HG02943 (cell line): ENCODE measurements at regions not wholly inside any gene's neighbourhood (a gene's known extent, or its start where the extent isn't known, plus 50 kb on each side); places are given as distances from the start of the nearest gene placed in this dataset.
"Not testable (repeated sequence)": the region's sequence is repeated elsewhere in the genome, so short reads cannot be mapped to it uniquely, and the experiment has no call there.

Experiments
- ATAC-seq: cut with Tn5 transposase; IDR thresholded peaks from one replicate; pipeline ENCODE4 v1.9.1; 2021; ENCODE audit warnings: mild to moderate bottlenecking, low read depth, moderate library complexity; ENCODE audit not compliant: unreplicated experiment

DNA sequence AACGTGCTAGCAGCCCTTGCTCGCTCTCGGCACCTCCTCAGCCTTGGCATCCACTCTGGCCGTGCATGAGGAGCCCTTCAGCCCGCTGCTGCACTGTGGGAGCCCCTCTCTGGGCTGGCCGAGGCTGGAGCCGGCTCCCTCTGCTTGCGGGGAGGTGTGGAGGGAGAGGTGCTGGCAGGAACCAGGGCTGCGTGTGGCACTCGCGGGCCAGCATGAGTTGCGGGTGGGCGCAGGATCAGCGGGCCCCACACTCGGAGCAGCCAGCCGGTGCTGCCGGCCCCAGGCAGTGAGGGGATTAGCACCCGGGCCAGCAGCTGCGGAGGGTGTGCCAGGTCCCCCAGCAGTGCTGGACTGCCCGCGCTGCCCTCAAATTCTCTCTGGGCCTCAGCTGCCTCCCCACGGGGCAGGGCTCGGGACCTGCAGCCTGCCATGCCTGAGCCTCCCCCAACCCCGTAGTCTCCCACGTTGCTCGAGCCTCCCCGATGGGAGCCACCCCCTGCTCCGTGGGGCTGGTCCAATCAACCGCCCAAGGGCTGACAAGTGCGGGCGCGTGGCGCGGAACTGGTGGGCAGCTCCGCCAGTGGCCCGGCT lies 1743.4 kb upstream of the CELF4 start:
- not testable (repeated sequence) for ATAC-seq

DNA sequence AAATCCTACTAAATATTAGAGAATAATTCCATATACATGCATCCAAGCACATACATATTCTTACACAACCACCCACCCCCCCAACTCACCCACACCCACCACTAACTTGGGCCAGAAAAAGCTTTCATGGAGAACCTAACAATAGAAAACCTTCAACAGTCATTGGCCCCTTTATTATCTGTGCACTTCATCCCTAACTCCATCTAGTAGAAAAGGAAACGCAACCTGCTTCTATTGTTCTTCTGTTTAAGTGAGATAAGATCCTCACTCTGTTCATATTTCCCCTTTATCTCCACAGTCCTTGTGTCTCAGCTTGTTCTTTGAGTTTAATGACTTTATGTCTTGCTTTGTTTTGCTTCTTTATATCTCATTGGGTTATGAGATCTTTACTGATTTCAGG lies 1740.2 kb upstream of the CELF4 start:
- no peak for ATAC-seq

DNA sequence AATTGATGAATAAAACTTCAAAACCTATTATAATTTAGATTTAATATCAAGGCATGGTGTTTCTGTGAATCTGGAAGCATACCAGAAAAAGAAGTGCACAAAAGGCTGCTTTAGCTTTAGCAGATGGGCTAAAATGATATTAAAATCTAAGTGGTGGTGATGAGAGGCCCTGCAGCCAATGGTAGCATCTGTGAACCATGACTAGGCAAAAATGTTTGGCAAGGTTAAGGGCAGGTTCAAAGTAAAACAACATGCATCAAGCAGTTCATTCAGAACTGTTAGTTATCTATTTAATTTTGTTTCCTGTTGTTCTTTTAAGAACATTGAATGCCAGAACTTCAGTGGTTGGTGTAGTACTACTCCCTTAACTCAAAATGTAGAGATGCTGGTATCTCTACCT lies 1736.9 kb upstream of the CELF4 start:
- ATAC-seq: no peak

DNA sequence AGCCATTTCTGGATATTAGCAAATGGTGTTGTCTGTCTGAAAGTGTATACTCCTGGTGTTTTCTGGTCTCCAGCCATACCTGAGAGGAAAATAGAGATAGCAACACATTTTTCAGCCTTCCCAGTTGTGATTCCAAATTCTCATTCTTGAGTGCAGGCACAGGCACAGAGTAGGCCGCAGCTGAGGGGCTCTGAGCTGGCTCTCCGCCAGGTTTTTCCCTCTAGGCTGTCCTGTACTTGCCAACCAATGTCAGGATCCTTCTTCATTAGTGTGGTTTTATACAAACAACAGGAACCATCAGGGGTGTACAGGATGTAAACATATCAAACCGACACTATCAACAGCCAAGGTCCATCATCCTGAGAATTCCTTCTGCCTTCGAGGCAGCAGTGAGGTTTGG lies 1733.6 kb upstream of the CELF4 start:
- no peak for ATAC-seq

DNA sequence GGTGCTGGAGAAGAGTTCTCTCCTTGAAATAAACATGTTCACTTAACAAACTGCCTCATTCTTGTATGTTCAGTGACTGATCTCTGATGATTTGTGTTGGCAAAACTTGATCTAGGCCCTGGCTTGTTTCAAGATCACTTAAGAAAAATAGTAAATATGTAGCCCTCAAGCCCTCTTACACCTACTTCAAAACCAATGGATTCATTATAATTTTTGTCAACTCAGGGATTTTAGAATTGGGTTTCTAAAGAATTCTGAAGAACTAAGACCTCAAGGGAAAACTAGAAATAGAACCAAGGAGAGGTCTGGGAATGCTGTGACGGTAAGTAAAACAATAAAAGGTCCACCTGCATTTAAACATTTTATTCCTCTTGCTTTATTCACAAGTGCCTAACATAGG lies 1731.6 kb upstream of the CELF4 start:
- ATAC-seq: no peak

DNA sequence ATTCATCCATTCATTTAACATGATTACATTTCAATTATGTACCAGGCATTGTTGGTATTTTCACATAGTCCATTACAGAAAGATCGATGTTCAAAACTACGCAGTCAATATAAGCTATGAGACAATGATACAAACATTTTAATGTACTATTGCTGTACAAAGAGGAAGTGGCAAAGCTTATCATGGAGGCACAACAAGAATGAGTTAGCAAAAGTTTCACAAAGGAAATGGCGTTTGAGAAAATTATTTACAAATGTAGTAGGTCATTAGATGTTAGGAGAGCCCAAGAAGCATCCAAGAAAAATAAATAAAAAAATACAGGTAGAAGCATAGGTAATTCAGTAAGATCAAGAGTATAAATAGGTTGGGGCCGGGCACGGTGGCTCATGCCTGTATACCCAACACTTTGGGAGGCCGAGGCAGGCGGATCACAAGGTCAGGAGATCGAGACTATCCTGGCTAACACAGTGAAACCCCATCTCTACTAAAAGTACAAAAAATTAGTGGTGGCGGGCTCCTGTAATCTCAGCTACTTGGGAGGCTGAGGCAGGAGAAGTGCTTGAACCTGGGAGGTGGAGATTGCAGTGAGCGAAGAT lies 1730.8 kb upstream of the CELF4 start:
- no peak for ATAC-seq

DNA sequence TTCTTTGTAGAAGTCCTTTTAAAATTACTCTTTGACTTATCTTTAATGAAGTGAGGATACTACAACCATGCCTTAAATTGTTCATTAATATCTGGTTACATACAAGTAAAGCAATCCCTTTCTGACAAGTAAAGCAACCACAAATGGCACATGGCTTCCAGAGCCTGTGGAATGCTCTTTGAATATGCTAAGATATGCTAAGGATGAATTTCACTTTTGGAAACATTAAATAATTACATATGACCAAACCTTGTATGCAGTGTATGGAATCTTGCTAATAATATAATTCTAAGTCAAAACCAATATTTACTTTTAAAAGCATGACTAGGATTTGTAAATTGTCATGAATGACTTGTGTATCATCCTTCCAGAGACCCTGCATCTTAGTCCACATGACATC lies 1711.2 kb upstream of the CELF4 start:
- ATAC-seq: no peak

DNA sequence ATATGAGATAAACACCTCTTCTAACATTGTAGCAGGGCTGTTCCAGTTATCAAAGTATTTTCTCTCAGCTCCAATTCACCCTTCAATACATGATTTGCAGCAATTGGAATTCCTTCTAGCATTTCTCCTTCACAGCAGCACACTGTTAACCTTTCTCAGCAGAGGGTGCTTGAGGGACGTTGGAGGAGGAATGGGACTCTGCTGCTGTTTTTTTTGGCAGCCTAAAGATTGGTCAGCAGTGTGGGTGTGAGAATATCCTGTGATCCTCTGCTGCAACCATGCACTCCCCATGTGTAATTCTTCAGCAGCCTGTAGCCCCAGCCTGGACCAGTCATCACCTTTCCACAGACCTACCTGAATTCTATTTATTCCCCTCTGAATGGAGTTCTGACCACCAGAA lies 1708.9 kb upstream of the CELF4 start:
- ATAC-seq: no peak

DNA sequence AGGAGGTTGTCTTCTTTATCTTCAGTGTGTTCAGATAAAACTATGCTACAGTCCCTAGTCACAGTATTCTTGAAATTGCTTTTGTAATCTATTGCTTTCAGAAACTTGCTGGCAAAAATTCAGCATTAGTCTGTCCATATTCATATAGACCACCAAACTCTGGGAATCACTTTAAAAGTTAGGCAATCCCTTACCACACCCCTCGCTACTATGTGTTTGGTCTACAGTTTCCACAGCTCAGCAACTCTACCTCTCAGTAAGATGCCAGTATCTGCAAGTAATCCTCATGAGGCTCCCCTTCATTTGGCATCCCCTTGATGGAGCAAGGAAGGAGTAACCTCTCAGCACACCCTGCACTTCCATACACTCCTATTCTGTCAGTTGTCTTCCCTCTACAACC lies 1706.6 kb upstream of the CELF4 start:
- ATAC-seq: no peak

DNA sequence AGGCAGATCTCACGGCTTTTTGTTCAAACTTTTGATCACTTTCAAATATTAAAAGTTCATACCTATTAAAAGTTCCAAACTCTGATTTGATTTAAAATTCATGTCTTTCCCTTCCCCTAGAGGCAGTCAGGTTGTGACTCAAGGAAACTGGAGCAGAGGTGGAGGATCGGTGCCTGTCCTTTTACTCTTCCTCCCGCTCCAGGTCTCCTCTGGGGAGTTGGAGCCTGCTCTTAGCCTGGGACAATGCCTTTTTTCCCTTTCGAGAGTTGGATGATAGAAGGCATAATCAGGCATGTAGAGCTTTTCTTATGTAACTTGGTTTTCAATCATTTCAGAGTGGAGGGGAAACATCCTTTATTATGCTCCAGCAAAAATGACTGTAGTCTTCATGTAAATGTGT lies 1706.1 kb upstream of the CELF4 start:
- ATAC-seq: no peak

DNA sequence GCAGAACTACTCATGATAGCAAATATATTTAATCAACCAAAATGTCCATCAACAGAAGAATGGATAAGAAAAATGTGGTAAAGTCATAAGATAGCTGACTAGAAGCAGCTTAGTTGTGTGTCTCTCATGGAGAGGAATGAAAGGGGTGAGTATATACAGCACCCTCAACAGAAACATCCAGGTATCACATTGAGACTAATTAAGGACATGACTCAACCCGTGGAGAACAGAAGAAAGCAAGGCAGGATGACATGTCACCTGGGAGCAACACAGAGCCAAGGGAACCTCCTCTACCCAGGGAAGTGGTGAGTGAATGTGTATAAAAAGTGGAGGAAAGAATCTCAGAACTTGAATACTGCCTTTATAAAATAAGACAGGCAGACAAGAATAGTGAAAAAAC lies 1695.0 kb upstream of the CELF4 start:
- no peak for ATAC-seq

DNA sequence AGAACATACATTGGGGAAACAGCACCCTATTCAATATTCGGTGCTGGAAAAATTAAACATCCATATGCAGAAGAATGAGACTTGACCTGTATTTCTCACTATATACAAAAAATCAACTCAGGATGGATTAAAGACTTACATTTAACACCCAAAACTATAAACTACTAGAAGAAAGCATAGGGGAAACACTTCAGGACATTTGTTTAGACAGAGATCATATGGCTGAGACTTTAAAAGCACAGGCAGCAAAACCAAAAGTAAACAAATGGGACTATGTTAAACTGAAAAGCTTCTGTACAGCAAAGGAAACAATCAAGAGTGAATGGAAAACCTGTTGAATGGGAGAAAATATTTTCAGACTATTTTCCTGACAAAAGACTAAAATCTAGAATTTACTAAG lies 1694.1 kb upstream of the CELF4 start:
- no peak for ATAC-seq

DNA sequence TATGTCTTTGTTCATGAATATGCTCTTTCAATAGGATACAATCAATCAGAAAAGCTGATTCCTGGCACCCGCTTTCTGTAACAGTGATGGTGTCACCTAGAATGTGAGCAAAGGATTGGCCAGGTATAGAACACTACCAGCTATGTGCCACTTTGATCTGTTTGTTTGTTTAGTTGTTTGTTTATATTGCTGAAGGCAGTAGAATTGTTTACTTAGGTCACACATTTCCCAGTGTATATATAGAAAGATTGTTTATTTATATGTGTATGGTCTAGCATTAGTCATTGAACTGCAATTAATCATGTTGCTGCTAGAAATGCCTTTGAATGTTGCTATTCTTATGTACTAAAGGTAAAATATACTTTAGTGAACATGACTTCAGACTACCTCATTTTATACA lies 1678.6 kb upstream of the CELF4 start:
- no peak for ATAC-seq

DNA sequence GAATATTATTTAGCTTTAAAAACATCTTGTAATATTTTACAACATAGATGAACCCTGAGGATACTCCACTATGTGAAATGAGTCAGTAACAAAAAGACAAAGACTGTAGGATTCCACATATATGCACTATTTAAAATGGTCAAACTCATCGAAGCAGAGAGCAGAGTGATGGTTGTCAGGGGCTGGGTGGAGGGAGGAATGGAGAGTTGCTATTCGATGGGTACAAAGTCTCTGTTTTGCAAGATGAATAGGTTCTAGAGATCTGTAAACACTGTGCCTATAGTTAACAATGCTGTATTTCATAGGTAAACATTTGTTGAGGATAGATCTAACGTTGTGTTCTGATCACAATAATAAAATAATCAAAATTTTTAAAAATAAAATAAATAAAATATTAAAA lies 1675.9 kb upstream of the CELF4 start:
- ATAC-seq: no peak

DNA sequence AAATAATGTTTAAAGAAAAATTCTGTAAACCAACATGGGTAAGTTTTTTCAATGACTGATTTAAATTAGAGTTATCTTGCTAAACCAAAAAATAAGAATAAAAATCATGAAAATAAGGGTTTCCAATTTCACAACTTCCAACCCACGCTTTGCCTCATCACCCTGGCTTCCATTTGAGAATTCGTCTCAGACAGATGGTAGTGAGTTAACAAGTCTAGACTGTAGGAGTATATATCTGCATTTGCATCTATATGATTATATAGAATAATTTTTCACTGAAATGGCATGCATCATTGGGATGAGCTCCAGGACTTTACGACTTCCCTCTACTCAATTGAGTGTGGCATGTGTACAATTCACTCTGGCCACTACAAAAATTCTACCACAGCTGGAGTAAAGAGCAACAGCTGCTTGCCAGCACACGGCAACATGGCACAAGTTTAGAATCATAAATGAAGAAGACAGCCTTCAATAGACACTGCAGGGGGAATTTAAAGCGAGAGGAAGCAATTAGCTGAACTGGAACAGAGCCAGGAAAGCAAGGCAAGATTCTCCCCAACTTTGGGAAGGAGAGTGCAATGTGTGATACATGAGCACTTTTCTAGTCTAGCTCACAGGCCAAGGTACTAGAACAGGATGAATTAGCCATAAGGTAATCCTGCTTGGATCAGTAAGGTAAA lies 1673.5 kb upstream of the CELF4 start:
- no peak for ATAC-seq

DNA sequence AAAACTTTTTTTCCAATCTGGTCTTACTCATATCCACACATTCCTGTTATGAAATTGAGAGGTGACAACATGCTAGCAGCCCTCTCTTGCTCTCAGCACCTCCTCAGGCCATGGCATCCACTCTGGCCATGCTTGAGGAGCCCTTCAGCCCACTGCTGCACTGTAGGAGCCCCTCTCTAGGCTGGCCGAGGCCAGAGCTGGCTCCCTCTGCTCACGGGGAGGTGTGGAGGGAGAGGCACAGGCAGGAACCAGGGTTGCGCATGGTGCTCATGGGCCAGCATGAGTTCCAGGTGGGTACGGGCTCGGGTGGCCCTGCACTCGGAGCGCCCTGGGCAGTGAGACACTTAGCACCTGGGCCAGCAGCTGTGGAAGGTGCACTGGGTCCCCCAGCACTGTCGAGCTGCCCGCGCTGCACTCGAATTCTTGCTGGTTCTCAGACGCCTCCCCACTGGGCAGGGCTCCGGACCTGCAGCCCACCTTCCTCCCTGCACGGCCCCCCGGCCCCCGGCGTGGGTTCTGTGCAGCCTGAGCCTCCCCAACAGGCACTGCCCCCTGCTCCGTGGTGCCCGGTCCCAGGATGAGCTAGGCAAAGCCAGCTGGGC lies 1669.6 kb upstream of the CELF4 start:
- no peak for ATAC-seq

DNA sequence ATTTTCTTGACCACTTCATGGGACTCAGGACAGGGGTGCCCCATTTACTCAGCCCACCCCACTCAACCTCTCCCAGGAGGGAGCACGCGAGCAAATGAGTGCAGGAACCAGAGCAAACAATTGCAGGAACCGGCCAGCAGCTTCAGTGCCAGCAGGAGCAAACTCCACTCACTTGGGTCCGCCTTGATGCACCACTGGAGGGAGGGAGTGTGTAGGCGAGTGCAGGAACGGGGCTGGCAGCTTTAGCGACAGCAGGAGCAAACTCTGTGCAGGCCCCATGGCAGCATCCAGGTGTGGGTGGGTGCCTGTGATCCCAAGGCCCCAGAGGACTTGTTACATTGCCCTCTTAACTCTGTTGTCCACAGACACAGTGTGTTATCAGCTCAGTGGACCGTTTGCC lies 1667.3 kb upstream of the CELF4 start:
- no peak for ATAC-seq

DNA sequence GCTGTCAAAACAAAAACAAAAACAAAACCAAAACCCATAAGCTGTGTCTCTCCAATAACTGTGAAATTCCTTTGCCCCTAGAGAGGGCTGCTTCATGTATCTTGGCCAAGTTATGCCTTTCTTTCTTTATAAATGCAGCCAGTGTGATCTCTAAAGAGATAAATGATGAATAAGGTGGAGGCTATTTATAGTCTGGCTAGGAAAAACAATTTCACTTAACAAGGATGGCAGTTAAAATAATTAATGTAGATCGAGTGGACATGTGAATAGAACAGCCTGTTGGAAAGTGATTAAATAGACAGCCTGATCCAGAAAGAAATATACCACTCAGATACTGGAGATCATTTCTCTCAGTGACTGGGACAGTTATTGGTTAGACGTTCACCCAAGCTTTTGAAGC lies 1666.9 kb upstream of the CELF4 start:
- ATAC-seq: no peak

DNA sequence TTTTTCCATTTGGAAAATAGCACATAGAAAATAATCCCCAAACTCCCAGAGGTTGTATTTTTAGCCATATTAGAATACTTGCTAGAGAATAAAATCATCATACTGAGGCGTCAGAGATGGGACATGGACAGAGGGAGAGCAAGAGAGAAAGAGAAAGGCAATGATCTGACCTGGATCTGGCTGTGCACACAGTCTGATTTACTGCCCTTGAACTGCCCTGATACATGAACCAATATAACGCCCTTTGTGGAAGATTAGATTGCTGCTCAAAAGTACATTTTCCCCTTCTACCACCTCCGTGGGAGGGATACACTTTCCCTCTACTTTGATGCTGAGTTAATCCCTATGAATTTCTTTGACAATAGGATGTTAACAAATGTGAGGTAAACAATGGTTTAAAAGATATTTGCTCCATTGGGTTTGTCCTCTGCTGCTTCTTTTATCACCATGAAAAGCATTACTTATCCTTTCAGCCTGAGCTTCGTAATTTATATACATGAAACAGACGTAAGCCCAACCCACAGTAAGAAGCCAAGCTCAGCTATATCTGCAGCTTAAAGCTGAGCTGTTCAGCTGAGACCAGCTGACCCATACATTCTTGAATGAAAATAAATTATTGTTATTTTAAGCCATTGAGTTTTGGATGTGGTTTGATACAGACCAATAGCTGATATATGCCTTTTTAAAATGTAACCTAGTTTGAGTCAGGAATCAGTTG lies 1664.6 kb upstream of the CELF4 start:
- no peak for ATAC-seq

DNA sequence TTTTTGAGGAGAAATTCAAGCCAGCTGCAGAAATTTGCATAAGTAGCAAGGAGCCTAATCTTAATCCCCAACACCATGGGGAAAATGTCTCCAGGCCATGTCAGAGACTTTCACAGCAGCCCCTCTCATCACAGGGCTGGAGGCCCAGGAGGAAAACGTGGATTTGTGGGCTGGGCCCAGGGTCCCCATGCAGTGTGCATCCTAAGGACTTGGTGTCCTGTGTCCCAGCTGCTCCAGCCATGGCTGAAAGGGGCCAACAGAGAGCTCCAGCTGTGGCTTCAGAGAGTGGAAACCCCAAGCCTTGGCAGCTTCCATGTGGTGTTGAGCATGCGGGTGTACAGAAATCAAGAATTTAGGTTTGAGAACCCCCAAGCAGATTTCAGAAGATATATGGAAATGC lies 1662.2 kb upstream of the CELF4 start:
- ATAC-seq: not testable (repeated sequence)

DNA sequence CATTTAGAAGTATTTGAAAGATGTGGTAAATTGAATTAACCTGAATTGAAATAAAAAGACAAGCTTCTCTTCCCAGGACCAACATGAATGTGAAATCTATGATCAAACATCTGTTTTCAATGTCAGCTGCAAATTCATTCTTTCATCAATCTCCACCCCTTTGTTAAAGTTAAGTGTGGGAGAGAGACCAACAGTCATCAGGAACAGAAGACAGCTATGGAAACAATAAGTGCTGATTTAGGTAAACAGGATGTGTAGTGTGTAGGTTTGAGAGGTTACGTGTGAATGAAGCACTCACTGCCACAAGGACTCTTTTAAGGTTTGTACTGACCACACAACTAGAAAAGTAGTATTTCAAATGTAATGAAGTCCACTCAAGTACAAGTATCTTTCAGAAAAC lies 1659.8 kb upstream of the CELF4 start:
- ATAC-seq: no peak
